Upper lobe of left lung (tissue), 4 donors: ENCODE measurements at regions not wholly inside any gene's neighbourhood (a gene's known extent, or its start where the extent isn't known, plus 50 kb on each side); places are given as distances from the start of the nearest gene placed in this dataset.
"Not testable (repeated sequence)": the region's sequence is repeated elsewhere in the genome, so short reads cannot be mapped to it uniquely, and the experiment has no call there.

Experiments used
- POLR2A ChIP-seq, 4 donors: fragments of 450-650 bp; IDR thresholded peaks; one replicate each; pipeline ENCODE4 v1.5.1; 2016 to 2017; ENCODE audit warnings: antibody characterized with exemption in 4 of 4, mild to moderate bottlenecking in 2 of 4
- TF ChIP-seq, protein P1 (sequence below), 6 experiments: fragments of 450-650 bp in 4 of 6; fragments of 200-600 bp in 2 of 6; sonication (generic) in 2 of 6; IDR thresholded peaks; one replicate each; pipeline ENCODE4 v1.5.1; 2016 to 2019; ENCODE audit warnings: antibody characterized with exemption in 6 of 6

DNA sequence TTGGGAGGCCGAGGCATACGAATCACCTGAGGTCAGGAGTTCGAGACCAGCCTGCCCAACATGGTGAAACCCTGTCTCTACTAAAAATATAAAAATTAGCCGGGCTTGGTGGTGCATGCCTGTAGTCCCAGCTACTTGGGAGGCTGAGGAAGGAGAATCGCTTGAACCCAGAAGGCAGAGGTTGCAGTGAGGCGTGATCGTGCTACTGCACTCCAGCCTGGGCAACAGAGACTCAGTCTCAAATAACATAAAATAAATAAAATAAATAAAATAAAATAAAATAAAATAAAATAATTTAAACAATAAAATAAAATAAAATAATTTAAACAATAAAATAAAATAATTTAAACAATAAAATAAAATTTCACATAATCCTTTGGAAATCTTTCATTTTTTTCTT is 149.1 kb downstream of the GOLGA8K start:
- TF ChIP-seq, protein P1, sequence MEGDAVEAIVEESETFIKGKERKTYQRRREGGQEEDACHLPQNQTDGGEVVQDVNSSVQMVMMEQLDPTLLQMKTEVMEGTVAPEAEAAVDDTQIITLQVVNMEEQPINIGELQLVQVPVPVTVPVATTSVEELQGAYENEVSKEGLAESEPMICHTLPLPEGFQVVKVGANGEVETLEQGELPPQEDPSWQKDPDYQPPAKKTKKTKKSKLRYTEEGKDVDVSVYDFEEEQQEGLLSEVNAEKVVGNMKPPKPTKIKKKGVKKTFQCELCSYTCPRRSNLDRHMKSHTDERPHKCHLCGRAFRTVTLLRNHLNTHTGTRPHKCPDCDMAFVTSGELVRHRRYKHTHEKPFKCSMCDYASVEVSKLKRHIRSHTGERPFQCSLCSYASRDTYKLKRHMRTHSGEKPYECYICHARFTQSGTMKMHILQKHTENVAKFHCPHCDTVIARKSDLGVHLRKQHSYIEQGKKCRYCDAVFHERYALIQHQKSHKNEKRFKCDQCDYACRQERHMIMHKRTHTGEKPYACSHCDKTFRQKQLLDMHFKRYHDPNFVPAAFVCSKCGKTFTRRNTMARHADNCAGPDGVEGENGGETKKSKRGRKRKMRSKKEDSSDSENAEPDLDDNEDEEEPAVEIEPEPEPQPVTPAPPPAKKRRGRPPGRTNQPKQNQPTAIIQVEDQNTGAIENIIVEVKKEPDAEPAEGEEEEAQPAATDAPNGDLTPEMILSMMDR (IDR thresholded peaks at IDR 0.05), result not testable (repeated sequence)
- not testable (repeated sequence) for TF ChIP-seq POLR2A (IDR thresholded peaks at IDR 0.05)
